ENCODE measurements at regions not wholly inside any gene's neighbourhood (a gene's known extent, or its start where the extent isn't known, plus 50 kb on each side); places are given as distances from the start of the nearest gene placed in this dataset.

DNA sequence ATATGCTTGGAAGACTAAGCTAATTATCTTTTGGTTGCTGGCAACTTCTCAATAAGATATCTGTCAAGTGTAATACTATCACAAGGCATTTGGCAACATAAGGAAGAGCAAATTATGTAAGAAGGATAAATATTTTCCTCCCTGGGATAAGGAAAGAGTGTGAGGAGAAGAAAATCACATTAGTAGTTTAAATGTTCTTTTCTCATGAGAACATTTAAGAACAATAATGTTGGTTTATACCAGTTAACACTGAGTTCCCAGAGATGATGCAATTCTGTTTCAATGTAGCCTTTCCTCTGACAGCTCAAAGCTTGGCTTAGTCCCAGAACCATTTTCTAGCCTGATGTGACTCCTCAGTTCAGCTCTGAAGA, 66.1 kb upstream of the NPHP3 start:
- H3K9ac ChIP-seq, result peak overlapping the region; percentile 25; the same call in 1 of the 2 replicates
- H3K4me1 ChIP-seq (ENCODE audit: insufficient read depth), result peaks cover 27% of the 10 kb centered on the region
- H3K9me3 ChIP-seq (ENCODE audit: low read depth), result no peaks in the 10 kb centered on the region
- H3K4me3 ChIP-seq, result no peak overlapping the region
- peak overlapping the region; percentile 63 for H3K27ac ChIP-seq
- DNase-seq, result peak; percentile 89
- peaks cover 11% of the 10 kb centered on the region for H3F3A ChIP-seq (ENCODE audit: insufficient read depth)
- no peaks in the 10 kb centered on the region for H3K9me2 ChIP-seq (ENCODE audit: insufficient read depth)
- 0 out of 2 replicates have a peak overlapping the region, but pooled peaks have one; percentile 20 for H2AFZ ChIP-seq
- TF ChIP-seq EZH2 (IDR thresholded peaks at IDR 0.05; ENCODE audit: insufficient read depth, poor library complexity, severe bottlenecking) (no peak), EZH2phosphoT487 (IDR thresholded peaks at IDR 0.05; ENCODE audit: insufficient read depth, low read depth) (no peak)
- H3K27me3 ChIP-seq (replicated peaks; ENCODE audit: insufficient read depth), result no peaks in the 10 kb centered on the region; the same call in 1 of the 2 replicates
- no peaks in the 10 kb centered on the region for H3K36me3 ChIP-seq (ENCODE audit: low read depth)
- no peak overlapping the region for H3K4me2 ChIP-seq (ENCODE audit: unreplicated experiment)
- in situ Hi-C loops (cut with MboI), result no loop called here
- H4K20me1 ChIP-seq (ENCODE audit: insufficient read depth), result no peaks in the 10 kb centered on the region
- H3K79me2 ChIP-seq (ENCODE audit: insufficient read depth), result no peaks in the 10 kb centered on the region

DNA sequence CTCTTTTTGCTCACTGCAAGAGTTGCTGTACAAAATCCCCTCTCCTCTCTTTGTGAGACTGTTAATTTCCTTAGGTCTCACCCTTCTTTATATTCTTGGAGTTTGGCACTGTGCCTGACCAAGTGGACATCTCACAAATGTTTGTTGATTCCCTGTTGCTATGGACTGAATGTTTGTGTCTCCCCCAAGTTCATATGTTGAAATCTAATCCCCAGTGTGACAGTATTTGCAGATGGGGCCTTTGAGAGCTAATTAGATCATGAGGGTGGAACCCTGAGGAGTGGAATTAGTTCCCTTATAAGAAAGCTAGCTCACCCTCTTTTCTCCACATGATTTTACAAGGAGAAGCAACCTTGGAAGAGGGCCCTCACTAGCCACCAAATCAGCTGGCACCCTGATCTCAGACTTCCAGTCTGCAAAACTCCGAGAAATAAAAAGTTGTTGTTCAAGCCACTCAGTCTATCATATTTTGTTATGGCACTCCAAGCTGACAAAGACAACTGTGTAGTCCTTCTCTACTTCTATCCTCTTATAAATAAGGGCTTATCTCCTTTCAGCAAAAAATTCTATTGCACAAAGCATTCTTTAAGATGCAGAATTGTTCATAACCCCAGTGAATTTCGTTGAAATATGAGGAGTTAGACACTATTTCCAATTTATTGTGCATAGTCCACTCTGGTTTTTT, 65.5 kb upstream of the NPHP3 start:
- no peaks in the 10 kb centered on the region for H3K9me2 ChIP-seq (ENCODE audit: insufficient read depth)
- H3K9me3 ChIP-seq (ENCODE audit: low read depth), result no peaks in the 10 kb centered on the region
- H3K27ac ChIP-seq, result peak overlapping the region; percentile 63
- WGBS, 2 experiments (ENCODE audit: low coverage in 1 of 2, low lambda C conversion rate in 2 of 2, missing lambda C conversion rate in 2 of 2), result 33 to 38% methylated on average over 2 of the region's 2 CpGs
- H4K20me1 ChIP-seq (ENCODE audit: insufficient read depth), result no peaks in the 10 kb centered on the region
- peaks cover 11% of the 10 kb centered on the region for H3F3A ChIP-seq (ENCODE audit: insufficient read depth)
- no peak for TF ChIP-seq EZH2 (IDR thresholded peaks at IDR 0.05; ENCODE audit: insufficient read depth, poor library complexity, severe bottlenecking)
- no peak for TF ChIP-seq EZH2phosphoT487 (IDR thresholded peaks at IDR 0.05; ENCODE audit: insufficient read depth, low read depth)
- H3K4me3 ChIP-seq, result no peak overlapping the region
- DNase-seq, result peak; percentile 33
- H3K4me1 ChIP-seq (ENCODE audit: insufficient read depth), result peaks cover 30% of the 10 kb centered on the region
- H3K4me2 ChIP-seq (ENCODE audit: unreplicated experiment), result no peak overlapping the region
- H2AFZ ChIP-seq, result 0 out of 2 replicates have a peak overlapping the region, but pooled peaks have one; percentile 20
- no peaks in the 10 kb centered on the region for H3K36me3 ChIP-seq (ENCODE audit: low read depth)
- no peaks in the 10 kb centered on the region; the same call in 1 of the 2 replicates for H3K27me3 ChIP-seq (replicated peaks; ENCODE audit: insufficient read depth)
- H3K9ac ChIP-seq, result peak overlapping the region; percentile 25; the same call in 1 of the 2 replicates
- no peaks in the 10 kb centered on the region for H3K79me2 ChIP-seq (ENCODE audit: insufficient read depth)
- in situ Hi-C loops (cut with MboI), result no loop called here

DNA sequence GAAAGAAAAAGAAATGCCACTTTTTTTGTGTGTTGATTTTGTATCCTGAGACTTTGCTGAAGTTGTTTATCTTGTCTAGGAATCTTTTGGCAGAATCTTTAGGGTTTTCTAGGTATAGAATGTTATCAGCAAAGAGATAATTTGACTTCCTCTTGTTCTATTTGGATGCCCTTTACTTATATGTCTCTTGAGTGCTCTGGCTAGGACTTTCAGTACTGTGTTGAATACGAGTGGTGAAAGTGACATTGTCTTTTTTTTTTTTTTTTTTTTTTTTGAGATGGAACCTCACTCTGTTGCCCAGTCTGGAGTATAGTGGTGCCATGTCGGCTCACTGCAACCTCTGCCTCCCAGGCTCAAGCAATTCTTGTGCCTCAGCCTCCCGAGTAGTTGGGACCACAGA, 64.7 kb upstream of the NPHP3 start:
- no peak for DNase-seq
- no peaks in the 10 kb centered on the region for H4K20me1 ChIP-seq (ENCODE audit: insufficient read depth)
- no peaks in the 10 kb centered on the region for H3K36me3 ChIP-seq (ENCODE audit: low read depth)
- H3K9me2 ChIP-seq (ENCODE audit: insufficient read depth), result no peaks in the 10 kb centered on the region
- no peak overlapping the region for H3K9ac ChIP-seq
- TF ChIP-seq EZH2 (IDR thresholded peaks at IDR 0.05; ENCODE audit: insufficient read depth, poor library complexity, severe bottlenecking) (no peak), EZH2phosphoT487 (IDR thresholded peaks at IDR 0.05; ENCODE audit: insufficient read depth, low read depth) (no peak)
- in situ Hi-C loops (cut with MboI), result no loop called here
- H3K27ac ChIP-seq, result no peak overlapping the region
- no peaks in the 10 kb centered on the region; the same call in 1 of the 2 replicates for H3K27me3 ChIP-seq (replicated peaks; ENCODE audit: insufficient read depth)
- no peak overlapping the region for H2AFZ ChIP-seq
- no peaks in the 10 kb centered on the region for H3K79me2 ChIP-seq (ENCODE audit: insufficient read depth)
- WGBS, 2 experiments (ENCODE audit: low coverage in 1 of 2, low lambda C conversion rate in 2 of 2, missing lambda C conversion rate in 2 of 2), result 49 to 50% methylated on average over 3 of the region's 3 CpGs
- H3K9me3 ChIP-seq (ENCODE audit: low read depth), result no peaks in the 10 kb centered on the region
- no peak overlapping the region for H3K4me3 ChIP-seq
- peaks cover 11% of the 10 kb centered on the region for H3F3A ChIP-seq (ENCODE audit: insufficient read depth)
- H3K4me1 ChIP-seq (ENCODE audit: insufficient read depth), result peaks cover 30% of the 10 kb centered on the region
- H3K4me2 ChIP-seq (ENCODE audit: unreplicated experiment), result no peak overlapping the region

DNA sequence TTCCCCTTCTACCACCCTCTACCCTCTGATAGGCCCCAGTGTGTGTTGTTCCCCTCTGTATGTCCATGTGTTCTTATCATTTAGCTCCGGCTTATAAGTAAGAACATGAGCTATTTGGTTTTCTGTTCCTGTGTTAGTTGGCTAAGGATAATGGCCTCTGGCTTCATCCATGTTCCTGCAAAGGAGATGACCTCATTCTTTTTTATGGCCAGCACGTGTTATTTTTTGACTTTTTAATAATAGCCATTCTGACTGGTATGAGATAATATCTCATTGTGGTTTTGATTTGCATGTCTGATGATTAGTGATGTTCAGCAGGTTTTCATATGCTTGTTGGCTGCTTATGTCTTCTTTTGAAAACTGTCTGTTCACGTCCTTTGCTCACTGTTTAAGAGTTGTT, 63.1 kb upstream of the NPHP3 start:
- Histone ChIP-seq H3F3A (ENCODE audit: insufficient read depth) (peaks cover 11% of the 10 kb centered on the region), H3K9ac (no peak overlapping the region), H3K4me1 (ENCODE audit: insufficient read depth) (peaks cover 30% of the 10 kb centered on the region), H3K4me2 (ENCODE audit: unreplicated experiment) (no peak overlapping the region), H2AFZ (no peak overlapping the region), H3K79me2 (ENCODE audit: insufficient read depth) (no peaks in the 10 kb centered on the region), H3K9me3 (ENCODE audit: low read depth) (no peaks in the 10 kb centered on the region), H4K20me1 (ENCODE audit: insufficient read depth) (no peaks in the 10 kb centered on the region), H3K9me2 (ENCODE audit: insufficient read depth) (no peaks in the 10 kb centered on the region), H3K27ac (no peak overlapping the region), H3K27me3 (replicated peaks; ENCODE audit: insufficient read depth) (no peaks in the 10 kb centered on the region), H3K36me3 (ENCODE audit: low read depth) (no peaks in the 10 kb centered on the region), H3K4me3 (no peak overlapping the region)
- TF ChIP-seq EZH2 (IDR thresholded peaks at IDR 0.05; ENCODE audit: insufficient read depth, poor library complexity, severe bottlenecking) (no peak), EZH2phosphoT487 (IDR thresholded peaks at IDR 0.05; ENCODE audit: insufficient read depth, low read depth) (no peak)
- peak; percentile 46 for DNase-seq
- 2 to 3% methylated on average over 3 of the region's 3 CpGs for WGBS, 2 experiments (ENCODE audit: low coverage in 1 of 2, low lambda C conversion rate in 2 of 2, missing lambda C conversion rate in 2 of 2)
- in situ Hi-C loops (cut with MboI), result no loop called here
